OCI-LY7 (cell line): ENCODE measurements at regions not wholly inside any gene's neighbourhood (a gene's known extent, or its start where the extent isn't known, plus 50 kb on each side); places are given as distances from the start of the nearest gene placed in this dataset.

ENCODE experiments used
- CTCF ChIP-seq: fragments of 200-600 bp; sonication (generic); conservative IDR thresholded peaks from 2 replicates; pipeline ENCODE4 v1.5.1; 2014; ENCODE audit warnings: mild to moderate bottlenecking, antibody characterized with exemption, low read length, moderate library complexity, mixed read lengths
- EZH2phosphoT487 ChIP-seq: fragments of 200-600 bp; sonication (generic); IDR thresholded peaks from 2 replicates; pipeline ENCODE4 v1.6.1; 2018; ENCODE audit warnings: low read depth, borderline replicate concordance, mild to moderate bottlenecking, mixed run types, antibody characterized with exemption, low read length, moderate library complexity, mixed read lengths

GRCh38 chr14:104317975-104318557, 179.7 kb downstream of the KIF26A start:
- TF ChIP-seq CTCF (no peak), EZH2phosphoT487 (no peak)
